GM18517 (cell line): ENCODE measurements at regions not wholly inside any gene's neighbourhood (a gene's known extent, or its start where the extent isn't known, plus 50 kb on each side); places are given as distances from the start of the nearest gene placed in this dataset.

ENCODE experiments used
- ATAC-seq: cut with Tn5 transposase; IDR thresholded peaks from one replicate; pipeline ENCODE4 v1.9.1; 2021; ENCODE audit warnings: mild to moderate bottlenecking, moderate library complexity; ENCODE audit not compliant: unreplicated experiment

DNA sequence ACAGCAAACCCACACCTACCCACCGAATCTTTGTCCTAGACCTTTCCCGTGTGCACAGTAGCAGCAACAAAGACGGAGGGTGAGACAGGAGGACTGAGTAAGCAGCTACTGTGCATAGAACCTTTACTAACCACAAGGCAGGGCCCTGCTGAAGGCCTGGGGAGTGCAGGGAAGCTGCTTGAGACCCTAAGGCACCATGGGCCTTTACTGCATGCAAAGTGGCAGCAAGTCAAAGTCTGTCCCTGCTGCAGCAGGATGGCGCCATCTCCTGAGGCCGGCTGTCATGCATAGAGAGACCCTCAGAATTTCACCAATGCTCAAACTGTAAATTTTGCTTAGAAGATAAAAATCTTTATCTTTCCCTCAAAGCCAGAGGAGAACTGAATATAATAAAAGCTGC, 610.5 kb downstream of the ACTR3B start:
- ATAC-seq = no peak

DNA sequence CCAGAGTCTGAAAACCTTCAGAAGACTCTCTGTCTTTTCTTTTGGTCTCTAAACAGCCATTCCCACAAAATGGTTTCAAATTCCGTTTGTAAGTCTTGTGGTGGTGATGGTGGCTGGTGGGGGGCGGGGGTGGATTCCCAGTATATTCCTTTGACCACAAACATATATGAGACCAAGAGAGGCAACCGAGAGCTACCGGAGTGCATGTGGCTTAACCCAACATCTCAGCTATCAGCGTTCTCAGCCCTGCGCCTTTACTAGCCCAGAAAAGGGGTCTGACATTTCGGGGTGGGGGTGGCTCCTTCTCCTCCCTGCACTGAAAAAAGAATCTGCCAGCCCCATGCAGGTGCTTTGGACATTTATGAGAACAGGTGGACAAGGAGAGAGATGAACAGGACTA, 621.1 kb downstream of the ACTR3B start:
- no peak for ATAC-seq

DNA sequence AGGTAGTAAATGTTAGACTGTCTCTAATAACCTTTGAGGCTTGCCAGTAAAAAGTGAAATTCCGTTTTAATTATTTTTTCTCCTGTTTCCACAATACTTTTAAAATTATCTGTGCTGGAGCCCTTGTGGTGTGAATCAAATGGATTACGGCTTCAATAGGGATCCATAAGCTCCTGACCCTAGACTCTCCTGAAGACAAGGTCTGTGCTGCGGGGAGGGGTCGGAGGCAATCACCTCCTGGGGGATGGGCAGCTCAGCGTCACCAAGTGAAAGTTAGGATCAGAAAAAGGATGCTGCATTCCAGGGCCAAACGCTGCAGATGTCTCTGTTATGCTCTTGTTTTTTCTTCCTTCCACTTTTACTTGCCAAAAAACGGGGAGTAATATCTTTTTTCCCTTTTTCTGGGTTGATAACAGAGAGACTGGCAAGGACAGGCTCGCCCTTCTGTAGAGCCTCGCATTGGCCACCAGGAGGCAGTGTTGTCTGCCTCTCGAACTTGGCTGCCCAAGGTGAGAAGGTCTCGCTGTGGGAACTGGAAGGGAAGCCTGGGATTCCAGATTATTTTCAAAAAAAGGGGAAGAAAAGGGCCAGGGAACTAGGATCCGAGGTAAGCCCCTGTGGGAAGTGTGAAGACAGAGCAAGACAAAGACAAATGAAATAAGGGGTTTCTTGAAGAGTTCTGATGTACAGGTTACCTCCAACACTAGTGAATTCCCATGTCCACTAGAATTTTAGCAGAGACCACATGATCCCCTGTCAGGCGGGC, 621.9 kb downstream of the ACTR3B start:
- no peak for ATAC-seq

DNA sequence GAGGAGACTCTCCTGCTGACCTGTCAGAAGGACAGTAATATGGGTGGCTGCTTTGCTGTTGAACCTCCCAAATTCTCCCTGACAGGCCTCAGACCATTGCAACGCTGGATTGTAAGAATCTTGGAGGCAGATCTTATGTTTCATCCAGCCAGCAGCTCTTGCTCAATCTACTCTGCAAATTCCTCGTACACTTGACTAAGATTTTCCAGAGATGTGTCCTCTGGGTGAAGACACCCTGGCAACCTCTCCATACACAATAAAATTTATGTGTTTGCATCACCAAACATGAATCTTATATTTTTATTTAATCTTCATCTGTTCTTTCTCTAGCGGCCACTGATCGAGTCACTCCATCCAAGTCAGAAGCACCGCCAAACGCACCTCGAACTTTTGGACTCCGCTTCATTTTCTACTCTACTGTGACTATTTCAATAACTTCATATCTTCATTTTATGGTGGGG, 623.1 kb downstream of the ACTR3B start:
- ATAC-seq = no peak

DNA sequence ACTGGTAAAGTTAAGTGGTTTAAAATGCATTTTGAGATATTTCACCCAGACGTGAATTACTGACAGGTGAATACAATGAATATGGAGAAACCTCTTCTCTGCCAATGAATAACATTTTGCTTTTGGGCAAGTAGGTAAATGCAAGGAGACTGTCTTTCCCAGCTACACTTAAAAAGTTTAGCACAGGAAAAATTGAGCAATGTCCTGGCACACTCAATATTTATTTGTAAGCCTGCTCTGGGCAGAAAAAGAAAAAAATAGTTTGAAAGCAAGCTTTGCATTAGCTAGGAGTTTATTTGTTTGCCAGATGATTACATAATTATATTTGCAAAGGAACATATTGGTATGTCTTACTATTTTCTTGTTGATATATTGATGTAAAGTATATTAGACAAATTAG, 624.2 kb downstream of the ACTR3B start:
- ATAC-seq = no peak

DNA sequence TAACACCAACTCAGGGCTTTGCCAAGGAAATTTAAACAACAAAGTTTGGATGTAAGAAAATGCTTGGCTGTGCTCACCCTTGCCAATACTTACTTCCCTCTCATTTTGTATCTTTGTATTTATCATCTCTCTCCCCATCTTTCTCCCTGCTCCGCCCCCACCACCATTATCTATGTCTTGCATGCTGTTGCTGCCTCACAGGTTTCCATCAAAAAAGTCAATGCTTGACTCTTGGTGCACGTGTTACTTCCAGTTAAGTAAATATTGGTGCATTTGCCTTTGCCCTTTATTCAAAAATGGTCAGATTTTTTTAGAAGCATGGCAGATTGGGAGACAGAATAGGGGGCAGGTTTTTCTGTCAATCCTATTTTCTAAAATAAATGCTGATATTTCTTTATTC, 626.0 kb downstream of the ACTR3B start:
- ATAC-seq = no peak

DNA sequence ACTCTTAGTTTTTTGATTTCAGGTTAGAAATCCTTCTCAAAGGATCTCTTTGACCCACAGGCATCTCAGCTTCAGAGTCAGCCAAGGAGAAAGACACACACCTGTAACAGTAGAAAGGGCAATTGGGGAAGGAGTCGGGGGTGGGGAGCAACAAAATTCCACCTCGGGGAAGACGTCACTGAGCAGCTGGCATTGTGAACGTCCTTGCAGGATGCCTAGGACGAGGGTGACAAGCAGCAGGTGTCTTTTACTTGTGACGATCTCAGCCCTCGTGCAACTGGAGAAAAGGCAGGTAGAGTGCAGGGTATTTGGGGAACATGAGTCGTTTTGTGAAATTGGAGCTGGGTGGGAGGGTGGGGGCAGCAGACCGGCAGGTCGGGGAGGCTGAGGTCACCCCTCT, 627.0 kb downstream of the ACTR3B start:
- ATAC-seq = no peak

DNA sequence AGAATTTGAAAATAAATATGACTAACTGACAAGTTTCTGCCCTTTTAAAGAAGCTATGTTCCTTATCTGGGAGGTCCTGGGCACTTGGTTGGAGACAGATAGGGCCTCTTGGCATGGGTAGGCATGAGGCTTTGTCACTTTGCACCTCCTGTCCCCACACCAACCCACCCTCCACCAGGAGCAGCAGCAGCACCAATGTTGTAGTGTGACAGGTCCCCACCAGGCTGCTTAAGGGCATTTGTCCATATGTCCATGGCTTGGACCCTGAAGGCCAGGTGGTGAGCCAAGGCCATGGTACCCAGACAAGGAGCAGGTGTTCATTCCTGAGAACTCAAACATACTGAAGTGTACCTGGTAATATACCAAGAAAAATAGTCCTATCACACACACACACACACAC, 629.1 kb downstream of the ACTR3B start:
- ATAC-seq = no peak

DNA sequence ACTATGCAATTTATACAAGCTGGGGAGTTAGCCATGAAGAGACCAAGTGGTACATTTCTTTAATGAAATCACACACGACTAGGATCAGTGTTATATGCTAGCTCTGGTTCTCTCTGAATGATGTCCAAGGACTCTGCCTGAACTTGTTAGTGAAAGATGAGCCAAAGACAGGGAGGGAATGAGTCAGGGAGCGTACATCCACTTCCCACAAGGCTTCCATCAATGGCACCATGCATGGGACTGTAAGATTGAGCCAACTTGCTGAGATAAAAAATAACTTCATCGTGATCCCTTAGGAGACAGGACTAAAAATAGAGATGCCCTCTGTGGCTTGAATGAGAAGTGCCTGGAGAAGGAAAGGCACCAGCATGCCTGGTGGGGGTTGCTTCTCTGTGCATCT, 629.7 kb downstream of the ACTR3B start:
- ATAC-seq = no peak

DNA sequence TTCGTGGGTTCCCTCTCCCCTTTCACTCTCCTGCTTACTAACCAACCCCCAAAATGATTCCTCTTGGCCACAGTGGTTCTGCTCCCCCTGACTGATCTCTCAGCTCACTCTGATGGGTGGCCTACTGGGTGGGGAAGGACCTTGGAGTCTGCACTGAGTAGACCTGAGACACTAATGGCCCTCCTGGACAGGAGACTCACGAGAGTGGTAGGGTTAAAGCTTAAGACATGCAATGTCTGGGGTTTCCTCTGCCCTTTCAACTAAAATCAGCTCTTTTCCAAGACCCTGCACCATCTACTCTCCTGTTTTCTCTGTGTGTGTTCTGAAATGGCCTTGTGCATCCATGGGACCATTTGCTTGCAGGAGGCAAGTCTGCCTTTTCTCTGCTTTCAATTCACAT, 631.4 kb downstream of the ACTR3B start:
- no peak for ATAC-seq

DNA sequence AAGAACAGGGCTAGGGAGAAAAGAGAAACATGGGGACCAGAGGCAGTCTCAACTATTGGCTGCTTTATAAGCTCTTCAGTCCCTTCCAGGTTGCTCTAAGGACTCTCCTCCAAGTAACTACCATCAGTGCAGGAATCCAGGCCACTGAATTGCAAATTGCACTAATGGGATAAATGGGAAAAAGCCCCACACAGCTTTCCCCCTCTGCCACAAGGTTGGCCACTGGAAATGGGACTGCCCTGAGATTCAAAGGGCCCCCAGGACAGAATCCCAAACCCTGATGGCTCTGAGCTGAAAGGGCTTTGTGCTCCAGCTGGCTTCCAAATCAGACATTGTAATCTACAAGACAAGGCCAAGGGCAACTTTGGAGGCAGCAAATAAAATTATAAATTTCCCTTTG, 633.2 kb downstream of the ACTR3B start:
- ATAC-seq = no peak

DNA sequence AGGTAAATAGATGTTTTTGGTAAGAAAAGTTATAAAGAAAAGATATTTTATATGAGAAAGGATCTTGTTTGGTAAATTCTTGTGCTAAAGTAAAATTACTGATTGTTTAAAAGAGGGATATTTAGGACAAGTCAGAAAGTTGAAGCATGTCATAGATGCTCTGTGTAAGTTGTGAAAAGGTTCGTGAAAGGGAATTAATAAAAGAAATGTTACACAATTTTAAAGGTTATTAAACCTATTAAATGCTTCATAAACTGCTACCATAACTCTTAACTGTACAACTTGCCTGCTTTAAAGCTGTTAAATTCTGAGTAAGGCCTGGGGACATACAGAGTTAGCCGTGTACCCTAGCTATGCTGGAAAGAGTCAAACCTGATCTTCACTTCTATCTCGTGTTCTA, 634.1 kb downstream of the ACTR3B start:
- ATAC-seq = no peak

DNA sequence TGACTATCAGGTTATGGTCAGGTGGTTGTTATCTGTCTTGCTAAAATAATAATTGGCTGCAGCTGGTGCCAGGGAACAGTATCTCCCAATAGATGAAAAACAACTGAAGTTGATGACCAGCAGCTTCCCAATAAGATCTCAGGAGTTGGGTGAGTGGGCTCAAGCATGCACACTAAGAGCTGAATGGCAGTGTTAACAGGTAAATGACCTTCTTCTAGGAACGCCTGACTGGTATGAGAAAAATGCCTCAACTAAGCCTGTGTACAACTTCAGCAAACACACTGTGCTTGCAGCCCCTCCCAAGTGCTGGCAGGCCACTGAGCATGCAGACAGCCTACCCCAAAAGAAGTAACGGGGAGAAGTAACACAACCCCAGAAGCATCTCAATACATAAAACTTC, 636.9 kb downstream of the ACTR3B start:
- no peak for ATAC-seq

DNA sequence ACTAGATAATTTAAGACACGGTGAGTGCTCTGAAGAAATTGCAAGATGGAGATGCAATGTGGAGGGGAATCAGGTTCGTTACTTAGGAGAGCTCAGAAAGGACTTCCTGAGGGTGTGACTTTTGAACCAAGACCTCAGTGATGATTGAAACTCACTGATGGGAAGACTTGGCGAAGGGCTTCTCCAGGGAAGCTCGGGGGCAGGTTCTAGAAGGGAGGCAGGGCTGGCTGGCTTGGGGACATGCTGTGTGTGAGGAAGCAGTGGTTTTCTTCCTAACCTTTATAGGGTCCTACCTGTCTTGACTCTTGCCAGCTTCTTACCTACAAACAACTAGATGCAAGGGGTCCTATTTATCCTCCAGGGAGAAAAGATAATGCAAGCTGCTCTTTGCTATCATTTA, 637.9 kb downstream of the ACTR3B start:
- no peak for ATAC-seq

DNA sequence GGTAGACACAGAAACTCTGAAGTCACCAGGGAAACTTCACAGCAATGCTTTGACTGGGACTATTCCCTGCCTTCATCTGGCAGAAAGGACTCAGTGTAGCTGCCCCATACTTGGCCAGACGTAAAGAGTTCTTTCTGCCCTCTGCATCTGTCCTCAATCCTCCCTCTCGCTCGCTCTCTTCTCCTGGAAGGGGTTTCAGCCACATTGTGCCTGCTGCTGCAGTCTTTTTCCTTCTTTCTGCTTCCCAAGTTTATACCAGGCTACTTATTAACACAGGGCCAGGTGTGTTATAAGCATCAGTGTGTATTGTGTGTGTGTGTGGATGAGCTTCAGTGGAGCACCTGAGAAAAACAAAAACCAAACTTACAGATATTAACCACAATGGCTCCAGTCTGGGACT, 638.4 kb downstream of the ACTR3B start:
- ATAC-seq = no peak

DNA sequence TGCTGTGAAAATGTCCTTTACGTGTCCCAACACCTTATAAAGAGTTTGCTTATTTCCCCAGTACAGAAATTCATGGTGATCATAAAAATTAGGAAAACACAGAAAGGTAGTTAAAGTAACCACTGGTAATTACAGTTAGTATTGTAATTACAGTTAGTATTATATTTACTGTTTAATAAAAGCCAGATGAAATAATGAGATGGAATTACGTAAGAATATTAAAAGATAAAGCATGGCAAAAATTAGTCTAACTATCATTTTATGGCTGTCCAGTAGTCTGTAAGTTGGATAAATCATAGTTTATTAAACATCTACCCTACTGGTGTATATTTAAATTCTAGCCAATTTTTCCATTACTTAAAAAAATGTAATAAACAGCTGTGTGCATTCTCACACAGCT, 638.8 kb downstream of the ACTR3B start:
- ATAC-seq = no peak

DNA sequence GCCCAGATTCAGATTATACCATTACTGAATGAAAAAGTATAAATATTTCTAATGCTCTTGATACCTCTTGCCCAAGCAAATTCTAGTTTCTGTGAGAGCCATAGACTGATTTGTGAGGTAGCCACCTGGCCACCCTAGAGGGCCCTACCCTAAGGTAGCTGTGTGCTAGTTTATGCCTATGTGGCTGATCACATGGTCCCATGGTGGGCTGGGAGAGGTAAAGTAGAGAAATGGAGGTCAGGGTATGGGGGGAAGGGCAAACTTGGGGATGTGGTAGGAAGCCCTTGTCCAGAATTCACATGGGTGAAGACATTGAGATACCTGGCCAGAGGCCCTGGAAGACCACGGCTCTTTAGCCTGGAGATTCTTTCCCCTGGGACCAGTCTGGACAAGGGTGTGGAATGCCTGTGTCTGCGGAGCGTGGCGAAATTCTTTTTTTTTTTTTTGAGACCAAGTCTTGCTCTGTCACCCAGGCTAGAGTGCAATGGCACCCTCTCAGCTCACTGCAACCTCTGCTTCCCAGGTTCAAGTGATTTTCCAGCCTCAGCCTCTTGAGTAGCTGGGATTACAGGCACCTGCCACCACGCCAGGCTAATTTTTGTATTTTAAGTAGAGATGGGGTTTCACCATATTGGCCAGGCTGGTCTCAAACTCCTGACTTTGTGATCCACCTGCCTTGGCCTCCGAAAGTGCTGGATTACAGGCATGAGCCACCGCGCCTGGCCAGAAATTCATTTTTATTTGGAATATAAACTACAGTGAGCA, 639.4 kb downstream of the ACTR3B start:
- ATAC-seq = no peak

DNA sequence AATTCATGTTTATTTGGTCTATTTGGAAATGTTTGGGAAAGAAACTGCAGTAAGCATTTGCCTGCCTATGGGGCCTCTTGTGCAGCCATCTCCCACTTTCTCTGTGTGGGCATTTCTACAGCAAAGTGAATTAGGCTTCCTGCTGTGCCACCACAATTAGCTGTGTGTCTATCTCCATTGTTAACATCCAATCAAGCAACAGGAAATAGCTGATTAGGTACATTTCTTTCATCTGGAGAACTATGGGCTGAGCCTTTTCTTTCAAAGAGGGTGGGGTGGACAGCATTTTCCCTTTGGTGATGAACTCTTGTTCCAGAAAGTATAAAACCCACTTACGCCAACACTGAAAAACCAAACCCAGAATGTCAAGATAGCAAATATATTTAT, 640.0 kb downstream of the ACTR3B start:
- no peak for ATAC-seq

DNA sequence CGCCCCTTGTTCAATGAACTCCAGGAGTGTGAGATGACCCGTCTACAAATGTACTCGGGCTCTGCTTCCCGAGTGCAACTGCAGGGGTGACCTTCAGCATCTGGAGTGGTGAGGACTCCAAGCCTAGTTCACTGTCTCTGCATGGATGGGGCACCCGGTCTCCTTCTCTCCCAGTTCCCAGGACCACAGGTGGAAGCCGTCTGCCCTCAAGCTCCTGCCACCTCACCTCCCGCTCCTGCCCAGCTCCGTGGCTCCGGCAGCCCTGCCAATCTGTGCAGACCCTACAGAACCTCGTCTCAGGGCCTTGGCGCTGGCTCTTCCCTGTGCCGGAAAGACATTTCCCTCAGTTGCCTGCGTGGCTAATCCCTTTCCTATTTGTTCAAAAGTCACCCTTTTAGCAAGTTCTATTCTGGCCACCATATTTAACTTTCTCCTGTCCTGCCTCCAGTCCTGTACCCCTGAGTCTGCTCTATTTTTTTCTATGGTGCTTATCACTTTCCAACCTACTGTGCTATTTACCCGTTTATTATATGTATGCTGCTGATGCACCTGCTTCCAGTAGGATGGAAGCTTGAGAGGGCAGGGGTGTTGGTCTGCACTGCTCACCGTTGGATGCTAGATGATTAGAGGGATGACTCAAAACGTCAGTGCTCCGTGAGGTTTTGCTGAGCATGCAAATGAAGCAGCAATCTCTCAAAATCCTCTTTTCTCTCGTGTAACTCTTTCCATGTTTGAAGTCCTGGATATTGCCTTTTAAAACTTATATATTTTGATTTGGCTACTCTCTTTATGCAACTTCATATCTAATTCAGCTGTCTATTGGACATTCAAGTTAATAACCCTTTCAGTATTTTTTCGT, 641.4 kb downstream of the ACTR3B start:
- ATAC-seq = no peak

DNA sequence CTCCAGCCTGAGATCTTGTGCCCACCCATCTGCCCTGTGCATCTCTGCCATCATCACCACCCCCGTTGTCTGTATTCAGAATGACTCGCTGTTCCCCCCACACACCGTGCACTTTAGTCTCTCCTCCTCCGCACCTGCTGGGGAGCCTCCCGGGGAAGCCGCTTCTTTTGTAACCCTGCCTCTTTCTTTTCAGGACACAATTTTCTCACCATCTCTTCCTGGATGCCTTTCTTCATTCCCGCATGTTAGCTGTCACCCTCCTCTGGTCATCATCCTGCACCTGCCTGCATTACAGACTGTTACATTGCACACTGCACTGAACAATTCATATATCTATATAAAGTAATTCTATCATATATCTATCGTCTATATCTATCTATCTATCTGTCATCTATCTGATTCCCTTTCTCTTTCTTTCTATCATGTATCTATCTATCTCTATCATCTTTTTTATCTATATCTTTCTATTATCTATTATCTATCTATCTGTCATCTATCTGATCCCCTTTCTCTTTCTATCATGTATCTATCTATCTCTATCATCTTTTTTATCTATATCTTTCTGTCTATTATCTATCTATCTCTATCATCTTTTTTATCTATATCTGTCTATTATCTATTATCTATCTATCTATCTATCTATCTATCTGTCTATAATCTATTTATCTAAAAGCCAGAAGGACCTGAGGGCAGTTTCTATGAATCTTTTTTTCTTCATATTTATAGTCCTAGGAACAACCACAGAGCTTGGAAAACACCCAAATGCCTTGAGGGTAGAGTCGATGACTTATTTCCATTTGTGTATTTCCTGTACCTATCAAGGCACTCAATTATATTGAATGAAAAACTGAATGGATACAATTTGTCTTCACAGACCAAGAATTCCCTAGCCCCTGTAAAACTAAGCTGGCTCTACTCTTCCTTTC, 642.5 kb downstream of the ACTR3B start:
- no peak for ATAC-seq
